Upper lobe of right lung (tissue), 1 donor: ENCODE measurements at regions not wholly inside any gene's neighbourhood (a gene's known extent, or its start where the extent isn't known, plus 50 kb on each side); places are given as distances from the start of the nearest gene placed in this dataset.

ENCODE experiments used
- ATAC-seq: fragments of 200-7000 bp; cut with Tn5 transposase; one replicate; pipeline ENCODE4 v1.9.1; 2020; ENCODE audit warnings: mild to moderate bottlenecking, moderate library complexity
- DNase-seq: peaks from one replicate; pipeline ENCODE4 v3.0.0-alpha.2; 2020
- H3K27ac ChIP-seq: fragments of 200-600 bp; one replicate; pipeline ENCODE4 v1.8.0; 2022
- H3K27me3 ChIP-seq: fragments of 200-600 bp; one replicate; pipeline ENCODE4 v1.8.0; 2022; ENCODE audit warnings: mild to moderate bottlenecking
- H3K36me3 ChIP-seq: fragments of 200-600 bp; one replicate; pipeline ENCODE4 v1.8.0; 2022
- H3K4me1 ChIP-seq: fragments of 200-600 bp; one replicate; pipeline ENCODE4 v1.8.0; 2022
- H3K4me3 ChIP-seq: fragments of 200-600 bp; one replicate; pipeline ENCODE4 v1.8.0; 2022; ENCODE audit warnings: mild to moderate bottlenecking
- H3K9me3 ChIP-seq: fragments of 200-600 bp; one replicate; pipeline ENCODE4 v1.8.0; 2022
- intact Hi-C: fragments of 100-400 bp; cut with DNase I; formaldehyde crosslinking; loops from one replicate; pipeline ENCODE4 v1.11.0; 2022
- TF ChIP-seq, protein P1 (sequence below): fragments of 200-600 bp; IDR thresholded peaks from one replicate; pipeline ENCODE4 v1.8.0; 2022; ENCODE audit warnings: antibody characterized with exemption
- donor health status: DM: no; HTN: yes; CAD: no; lungs with severe emphysema.

DNA sequence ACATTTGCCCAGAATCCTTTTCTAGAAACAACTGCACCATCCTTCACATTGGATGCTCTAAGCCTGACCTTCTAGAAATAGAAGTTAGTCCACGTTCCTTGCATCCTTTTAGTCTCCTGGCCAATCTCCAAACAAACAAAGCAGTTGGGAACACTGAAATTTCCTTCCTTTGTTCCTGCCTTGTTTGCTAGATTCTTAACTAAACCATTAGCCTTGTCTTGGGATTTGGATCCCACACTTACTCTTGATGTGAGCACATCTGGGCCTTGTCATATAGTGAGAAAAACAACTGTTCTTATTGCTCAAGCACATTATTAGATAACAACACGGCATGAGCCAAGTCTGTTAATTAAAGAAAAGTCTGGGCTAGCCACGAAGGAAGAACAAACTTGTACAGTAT lies 319.3 kb upstream of the GHITM start:
- ATAC-seq (peak; percentile 44), DNase-seq (no peak)
- H3K36me3 ChIP-seq: no peaks in the 10 kb centered on the region
- H3K4me1 ChIP-seq: no peaks in the 10 kb centered on the region
- H3K9me3 ChIP-seq: no peaks in the 10 kb centered on the region
- no peak overlapping the region for H3K4me3 ChIP-seq
- H3K27me3 ChIP-seq: no peaks in the 10 kb centered on the region
- intact Hi-C loops: no loop called here
- TF ChIP-seq, protein P1, sequence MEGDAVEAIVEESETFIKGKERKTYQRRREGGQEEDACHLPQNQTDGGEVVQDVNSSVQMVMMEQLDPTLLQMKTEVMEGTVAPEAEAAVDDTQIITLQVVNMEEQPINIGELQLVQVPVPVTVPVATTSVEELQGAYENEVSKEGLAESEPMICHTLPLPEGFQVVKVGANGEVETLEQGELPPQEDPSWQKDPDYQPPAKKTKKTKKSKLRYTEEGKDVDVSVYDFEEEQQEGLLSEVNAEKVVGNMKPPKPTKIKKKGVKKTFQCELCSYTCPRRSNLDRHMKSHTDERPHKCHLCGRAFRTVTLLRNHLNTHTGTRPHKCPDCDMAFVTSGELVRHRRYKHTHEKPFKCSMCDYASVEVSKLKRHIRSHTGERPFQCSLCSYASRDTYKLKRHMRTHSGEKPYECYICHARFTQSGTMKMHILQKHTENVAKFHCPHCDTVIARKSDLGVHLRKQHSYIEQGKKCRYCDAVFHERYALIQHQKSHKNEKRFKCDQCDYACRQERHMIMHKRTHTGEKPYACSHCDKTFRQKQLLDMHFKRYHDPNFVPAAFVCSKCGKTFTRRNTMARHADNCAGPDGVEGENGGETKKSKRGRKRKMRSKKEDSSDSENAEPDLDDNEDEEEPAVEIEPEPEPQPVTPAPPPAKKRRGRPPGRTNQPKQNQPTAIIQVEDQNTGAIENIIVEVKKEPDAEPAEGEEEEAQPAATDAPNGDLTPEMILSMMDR: no peak
- H3K27ac ChIP-seq: no peak overlapping the region

DNA sequence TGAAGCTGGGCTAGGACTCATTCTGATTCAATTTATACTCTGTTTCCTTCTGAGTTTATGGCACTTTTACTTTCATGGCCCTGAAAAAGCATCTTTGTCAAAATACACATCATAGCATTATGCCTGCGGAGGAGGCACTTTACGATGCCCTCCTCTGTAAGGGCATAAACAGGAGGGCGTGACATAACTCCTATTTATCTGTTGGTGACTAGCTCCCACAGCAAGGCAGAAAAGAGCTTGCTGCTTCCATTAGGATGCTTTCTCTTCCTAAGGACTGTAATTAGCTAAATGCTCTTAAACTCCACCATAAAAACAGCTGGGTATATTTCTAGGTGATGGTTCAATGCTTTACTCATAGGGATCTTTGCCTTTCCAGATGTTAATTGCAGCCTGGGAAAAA lies 315.2 kb upstream of the GHITM start:
- H3K27me3 ChIP-seq: no peaks in the 10 kb centered on the region
- ATAC-seq (no peak), DNase-seq (no peak)
- no peak overlapping the region for H3K27ac ChIP-seq
- H3K4me3 ChIP-seq: no peak overlapping the region
- no peaks in the 10 kb centered on the region for H3K36me3 ChIP-seq
- TF ChIP-seq, protein P1: no peak
- H3K9me3 ChIP-seq: no peaks in the 10 kb centered on the region
- intact Hi-C loops: no loop called here
- H3K4me1 ChIP-seq: no peaks in the 10 kb centered on the region

GRCh38 chr10:83834096-83834495 lies 305.2 kb upstream of the GHITM start:
- Histone ChIP-seq H3K27ac (no peak overlapping the region), H3K4me1 (no peaks in the 10 kb centered on the region), H3K4me3 (no peak overlapping the region)

DNA sequence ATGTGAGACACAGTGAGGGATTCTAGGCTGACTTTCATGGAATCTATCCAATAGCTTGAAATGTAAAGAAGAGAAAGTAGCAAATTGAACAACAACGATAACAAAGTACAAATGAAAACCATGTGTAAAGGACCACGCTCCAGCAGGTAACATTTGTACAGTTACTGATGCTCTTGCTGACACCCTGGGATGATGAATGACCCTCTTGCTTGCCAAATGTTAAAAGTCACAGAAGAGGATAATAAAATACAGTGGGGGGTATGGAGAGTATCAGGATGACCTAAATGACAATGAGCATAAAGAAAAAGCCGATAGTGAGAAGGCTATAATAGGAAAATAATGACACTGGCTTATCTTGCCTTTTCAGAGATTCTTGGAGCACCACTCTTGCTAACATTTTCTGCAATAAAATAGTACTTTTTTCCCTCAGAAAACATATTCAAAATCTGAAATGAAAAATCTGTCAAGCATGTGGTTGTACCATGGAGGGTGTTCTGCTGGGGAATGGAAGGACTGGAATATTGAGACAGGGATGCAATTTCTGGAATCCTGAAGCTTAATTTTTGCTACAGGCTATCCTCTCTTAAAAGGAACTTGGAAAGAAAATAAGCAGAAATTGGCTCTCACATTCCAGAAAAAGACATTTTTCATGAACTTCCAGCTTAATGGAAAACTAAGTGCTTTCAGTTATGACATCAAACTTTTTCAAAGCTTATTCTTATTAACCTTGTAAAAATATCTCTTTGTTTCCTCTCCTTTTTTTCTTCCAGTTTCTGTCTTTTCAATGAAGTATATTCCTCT lies 303.2 kb upstream of the GHITM start:
- intact Hi-C loops: no loop called here
- Histone ChIP-seq H3K4me1 (no peaks in the 10 kb centered on the region), H3K27me3 (no peaks in the 10 kb centered on the region), H3K9me3 (no peaks in the 10 kb centered on the region), H3K4me3 (no peak overlapping the region), H3K27ac (no peak overlapping the region), H3K36me3 (no peaks in the 10 kb centered on the region)
- ATAC-seq (no peak), DNase-seq (no peak)
- TF ChIP-seq, protein P1: no peak

More at GRCh38 chr10:83834096-83834495, 305.2 kb upstream of the GHITM start:
- no peaks in the 10 kb centered on the region for H3K27me3 ChIP-seq
- TF ChIP-seq, protein P1: no peak
- no peak for ATAC-seq
- DNase-seq: no peak
- intact Hi-C loops: no loop called here
- H3K9me3 ChIP-seq: no peaks in the 10 kb centered on the region
- no peaks in the 10 kb centered on the region for H3K36me3 ChIP-seq

DNA sequence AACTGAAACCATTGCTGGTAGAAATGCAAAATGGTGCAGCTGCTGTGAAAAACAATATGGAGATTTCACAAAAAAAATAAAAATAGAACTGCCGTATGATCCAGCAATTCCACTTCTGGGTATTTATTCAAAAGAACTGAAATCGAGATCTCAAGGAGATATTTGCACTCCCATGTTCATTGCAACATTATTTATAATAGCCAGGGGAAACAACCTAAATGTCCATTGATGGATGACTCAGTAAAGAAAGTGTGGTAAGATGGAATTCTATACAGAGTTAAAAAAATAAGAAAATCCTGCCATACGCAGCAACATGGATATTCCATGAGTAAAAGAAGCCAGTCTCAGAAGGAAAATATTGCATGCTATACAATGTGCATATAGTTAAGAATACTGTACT lies 290.6 kb upstream of the GHITM start:
- DNase-seq (no peak), ATAC-seq (no peak)
- Histone ChIP-seq H3K4me1 (no peaks in the 10 kb centered on the region), H3K27me3 (no peaks in the 10 kb centered on the region), H3K4me3 (no peak overlapping the region), H3K27ac (no peak overlapping the region), H3K9me3 (no peaks in the 10 kb centered on the region), H3K36me3 (no peaks in the 10 kb centered on the region)
- intact Hi-C loops: no loop called here
- TF ChIP-seq, protein P1: no peak

GRCh38 chr10:83849150-83849549 lies 290.2 kb upstream of the GHITM start:
- Histone ChIP-seq H3K27ac (no peak overlapping the region), H3K4me1 (no peaks in the 10 kb centered on the region), H3K4me3 (no peak overlapping the region), H3K27me3 (no peaks in the 10 kb centered on the region), H3K9me3 (no peaks in the 10 kb centered on the region), H3K36me3 (no peaks in the 10 kb centered on the region)
- intact Hi-C loops: no loop called here
- DNase-seq (no peak), ATAC-seq (no peak)
- TF ChIP-seq, protein P1: no peak
